IMR-90 (cell line): ENCODE measurements at regions not wholly inside any gene's neighbourhood (a gene's known extent, or its start where the extent isn't known, plus 50 kb on each side); places are given as distances from the start of the nearest gene placed in this dataset.

ENCODE experiments used
- ATAC-seq: fragments of 200-7000 bp; cut with Tn5 transposase; 2 replicates; pipeline ENCODE4 v1.9.1; 2020; ENCODE audit warnings: low read depth, mild to moderate bottlenecking, moderate library complexity
- BruUV-seq: library from RNA; stranded (reverse); fragments of 400-500 nt; replicated peaks from 2 replicates; lab custom pipeline; 2021; lab: Mats Ljungman, UMichigan
- CTCF ChIA-PET: fragments of 300-600 bp; formaldehyde crosslinking; extraction: SDS; loops from one replicate; lab custom pipeline; 2021; ENCODE audit warnings: antibody characterized with exemption; lab: Yijun Ruan, JAX
- POLR2A ChIA-PET: fragments of 300-600 bp; sonication (Branson Sonifier 250); formaldehyde crosslinking; loops from one replicate; lab custom pipeline; 2022; ENCODE audit warnings: antibody characterized with exemption; ENCODE audit not compliant: unreplicated experiment; lab: Charles Lee
- DNase-seq: peaks from one replicate; pipeline ENCODE4 v3.0.0; 2013
- H2AFZ ChIP-seq: replicated peaks from 2 replicates; pipeline ENCODE3; 2013; ENCODE audit warnings: low read length, mild to moderate bottlenecking; ENCODE audit not compliant: poor library complexity
- H2AK5ac ChIP-seq: 2 replicates; pipeline ENCODE4 v1.6.1; 2013; ENCODE audit warnings: low read depth, low read length, inconsistent platforms
- H2AK9ac ChIP-seq: replicated peaks from 2 replicates; pipeline ENCODE3; 2013; ENCODE audit warnings: mild to moderate bottlenecking, low read depth, low read length, moderate library complexity; ENCODE audit not compliant: poor library complexity
- H2BK120ac ChIP-seq: 2 replicates; pipeline ENCODE4 v1.6.1; 2013; ENCODE audit warnings: low read depth, low read length, inconsistent platforms
- H2BK15ac ChIP-seq: 3 replicates; pipeline ENCODE4 v1.6.1; 2013; ENCODE audit warnings: low read depth, low read length, inconsistent platforms
- H2BK20ac ChIP-seq: 2 replicates; pipeline ENCODE4 v1.6.1; 2013; ENCODE audit warnings: low read depth, mild to moderate bottlenecking, inconsistent platforms, low read length, moderate library complexity
- H2BK5ac ChIP-seq: 2 replicates; pipeline ENCODE4 v1.6.1; 2013; ENCODE audit warnings: mild to moderate bottlenecking, low read depth, low read length, inconsistent platforms; ENCODE audit not compliant: poor library complexity, severe bottlenecking
- H3K14ac ChIP-seq: replicated peaks from 2 replicates; pipeline ENCODE4 v1.6.1; 2013; ENCODE audit warnings: low read depth, low read length, inconsistent platforms
- H3K18ac ChIP-seq: 2 replicates; pipeline ENCODE4 v1.6.1; 2013; ENCODE audit warnings: low read depth, low read length, control low read depth
- H3K23ac ChIP-seq: 2 replicates; pipeline ENCODE4 v1.6.1; 2013; ENCODE audit warnings: low read depth, low read length, inconsistent platforms
- H3K27ac ChIP-seq: 2 replicates; pipeline ENCODE4 v1.5.1; 2013; ENCODE audit warnings: mild to moderate bottlenecking, control low read depth, low read length; ENCODE audit not compliant: insufficient read depth
- H3K27me3 ChIP-seq: 2 replicates; pipeline ENCODE4 v1.6.1; 2013; ENCODE audit warnings: low read length; ENCODE audit not compliant: control insufficient read depth, insufficient read depth
- H3K36me3 ChIP-seq: 2 replicates; pipeline ENCODE4 v1.6.1; 2013; ENCODE audit warnings: low read length, mixed read lengths; ENCODE audit not compliant: control insufficient read depth, insufficient read depth
- H3K4ac ChIP-seq: 2 replicates; pipeline ENCODE4 v1.6.1; 2013; ENCODE audit warnings: low read depth, low read length, inconsistent platforms
- H3K4me1 ChIP-seq: 2 replicates; pipeline ENCODE4 v1.6.1; 2013; ENCODE audit warnings: low read length, mixed read lengths; ENCODE audit not compliant: control insufficient read depth, insufficient read depth
- H3K4me2 ChIP-seq: 2 replicates; pipeline ENCODE4 v1.6.1; 2013; ENCODE audit warnings: low read depth, mild to moderate bottlenecking, control low read depth, low read length, moderate library complexity
- H3K4me3 ChIP-seq: 2 replicates; pipeline ENCODE4 v1.5.1; 2013; ENCODE audit warnings: low read depth, mild to moderate bottlenecking, control low read depth, low read length, moderate library complexity; ENCODE audit not compliant: insufficient read depth
- H3K56ac ChIP-seq: 2 replicates; pipeline ENCODE4 v1.6.1; 2013; ENCODE audit warnings: low read length, inconsistent platforms; ENCODE audit not compliant: insufficient read depth; ENCODE audit errors: extremely low read depth
- H3K79me1 ChIP-seq, 2 experiments: 2 replicates each; pipeline ENCODE4 v1.6.1; 2013; ENCODE audit warnings: low read length in 2 of 2, inconsistent platforms in 1 of 2, low read depth in 1 of 2
- H3K9ac ChIP-seq: 2 replicates; pipeline ENCODE4 v1.6.1; 2013; ENCODE audit warnings: low read depth, low read length, control low read depth
- H3K9me1 ChIP-seq: 2 replicates; pipeline ENCODE4 v1.6.1; 2013; ENCODE audit warnings: low read length, inconsistent platforms; ENCODE audit not compliant: insufficient read depth
- H3K9me3 ChIP-seq: 2 replicates; pipeline ENCODE4 v1.6.1; 2013; ENCODE audit warnings: low read length; ENCODE audit not compliant: control insufficient read depth, insufficient read depth
- H4K20me1 ChIP-seq: 2 replicates; pipeline ENCODE4 v1.6.1; 2013; ENCODE audit warnings: low read length, inconsistent platforms; ENCODE audit not compliant: insufficient read depth
- H4K5ac ChIP-seq: 2 replicates; pipeline ENCODE4 v1.6.1; 2013; ENCODE audit warnings: mild to moderate bottlenecking, low read depth, low read length, control low read depth
- H4K8ac ChIP-seq, 2 experiments: 2 replicates each; pipeline ENCODE4 v1.6.1; 2013; ENCODE audit warnings: low read depth in 2 of 2, low read length in 2 of 2, control low read depth in 1 of 2, inconsistent platforms in 1 of 2
- H4K91ac ChIP-seq: 2 replicates; pipeline ENCODE4 v1.6.1; 2013; ENCODE audit warnings: low read depth, low read length, inconsistent platforms; ENCODE audit not compliant: insufficient read depth
- BHLHE40 ChIP-seq: fragments of 150-350 bp; IDR thresholded peaks from 2 replicates; pipeline ENCODE4 v1.6.1; 2016; ENCODE audit warnings: mild to moderate bottlenecking, low read depth, low read length
- CHD1 ChIP-seq: IDR thresholded peaks from 2 replicates; pipeline ENCODE4 v1.6.1; 2012; ENCODE audit warnings: low read depth, low read length, improper control_type of control experiment
- CTCF ChIP-seq: conservative IDR thresholded peaks from 2 replicates; pipeline ENCODE4 v1.5.1; 2012; ENCODE audit warnings: mild to moderate bottlenecking, low read depth, low read length, improper control_type of control experiment
- ELK1 ChIP-seq: fragments of 150-350 bp; IDR thresholded peaks from 2 replicates; pipeline ENCODE4 v1.6.1; 2016; ENCODE audit warnings: low read depth, mild to moderate bottlenecking, low read length, moderate library complexity, borderline replicate concordance
- MAFK ChIP-seq: IDR thresholded peaks from 2 replicates; pipeline ENCODE4 v1.6.1; 2012; ENCODE audit warnings: low read depth, low read length, improper control_type of control experiment
- MXI1 ChIP-seq: IDR thresholded peaks from 2 replicates; pipeline ENCODE4 v1.6.1; 2012; ENCODE audit warnings: low read depth, mild to moderate bottlenecking, low read length, moderate library complexity, borderline replicate concordance
- NFE2L2 ChIP-seq: fragments of 150-350 bp; IDR thresholded peaks from 2 replicates; pipeline ENCODE4 v1.6.1; 2016; ENCODE audit warnings: low read depth, mild to moderate bottlenecking, low read length
- RAD21 ChIP-seq: IDR thresholded peaks from 2 replicates; pipeline ENCODE4 v1.6.1; 2012; ENCODE audit warnings: low read length, improper control_type of control experiment
- RCOR1 ChIP-seq: IDR thresholded peaks from 2 replicates; pipeline ENCODE4 v1.6.1; 2012; ENCODE audit warnings: mild to moderate bottlenecking, low read length, improper control_type of control experiment; ENCODE audit not compliant: insufficient replicate concordance
- USF2 ChIP-seq: fragments of 150-350 bp; IDR thresholded peaks from 2 replicates; pipeline ENCODE4 v1.6.1; 2017; ENCODE audit warnings: mild to moderate bottlenecking, antibody characterized with exemption, low read length, low read depth
- WGBS, 2 experiments: methylation state at CpG; one replicate each; pipeline versions ENCODE4 v1.1.5 to v1.1.7; 2013; ENCODE audit warnings: missing lambda C conversion rate in 2 of 2; ENCODE audit not compliant: insufficient read length in 1 of 2; ENCODE audit errors: extremely low coverage in 2 of 2; 5-methylcytosine and 5-hydroxymethylcytosine counted together
- dilution Hi-C: fragments of 300-500 bp; cut with HindIII; formaldehyde crosslinking; loops from one replicate; pipeline ENCODE4 v1.14.3; 2018; ENCODE audit warnings: low sequenced_read_pairs; ENCODE audit not compliant: unreplicated experiment
- in situ Hi-C: fragments of 300-500 bp; cut with MboI; formaldehyde crosslinking; loops from 3 replicates; pipeline ENCODE4 v1.14.3; 2019; ENCODE audit warnings: low sequenced_read_pairs, inconsistent platforms, mixed read lengths
- intact Hi-C: fragments of 100-400 bp; cut with micrococcal nuclease; formaldehyde crosslinking; loops from 2 replicates; pipeline ENCODE4 v1.10.0; 2022

GRCh38 chr6:145266432-145267075, 468.8 kb downstream of the EPM2A start:
- intact Hi-C loops: no loop called here
- POLR2A ChIA-PET: no interaction called here

More at GRCh38 chr6:145266432-145267075, 468.8 kb downstream of the EPM2A start:
- TF ChIP-seq CHD1 (no peak), RCOR1 (no peak), MAFK (no peak), BHLHE40 (no peak), ELK1 (no peak), RAD21 (no peak), CTCF (no peak), NFE2L2 (no peak), MXI1 (no peak), USF2 (no peak)
- Histone ChIP-seq H2BK20ac (no peak overlapping the region), H2BK5ac (no peak overlapping the region), H3K27me3 (no peaks in the 10 kb centered on the region), H2AK5ac (no peak overlapping the region), H2AFZ (no peak overlapping the region), H3K4me3 (no peak overlapping the region), H3K9me3 (no peaks in the 10 kb centered on the region), H3K79me1 (no peaks in the 10 kb centered on the region), H4K91ac (no peak overlapping the region), H3K14ac (no peak overlapping the region), H4K5ac (no peak overlapping the region), H3K9me1 (no peaks in the 10 kb centered on the region), H3K36me3 (no peaks in the 10 kb centered on the region), H2BK15ac (no peak overlapping the region), H3K56ac (no peak overlapping the region), H2BK120ac (no peak overlapping the region), H3K4me1 (no peaks in the 10 kb centered on the region), H3K4me2 (no peak overlapping the region), H3K4ac (no peak overlapping the region), H4K20me1 (no peaks in the 10 kb centered on the region), H3K9ac (no peak overlapping the region), H4K8ac (no peak overlapping the region), H3K23ac (no peak overlapping the region), H2AK9ac (no peak overlapping the region), H3K18ac (no peak overlapping the region), H3K27ac (no peak overlapping the region)
- DNase-seq (no peak), ATAC-seq (no peak)
- WGBS, 2 experiments: 60% methylated on average over 1 of the region's 6 CpGs; no CpG with 5 or more reads in 1 of the 2 experiments
- dilution Hi-C loops (no loop called here), in situ Hi-C loops (no loop called here)
- CTCF ChIA-PET: no interaction called here
- no TSS peak for BruUV-seq
